ENCODE measurements at regions not wholly inside any gene's neighbourhood (a gene's known extent, or its start where the extent isn't known, plus 50 kb on each side); places are given as distances from the start of the nearest gene placed in this dataset.

GRCh38 chr14:105685003-105685402 is 158.6 kb downstream of the TMEM121 start:
- TF ChIP-seq POLR2A (IDR thresholded peaks at IDR 0.05; ENCODE audit: low read depth, low read length) (no peak), TAF1 (IDR thresholded peaks at IDR 0.05; ENCODE audit: low read depth, low read length) (no peak), PAX5 (IDR thresholded peaks at IDR 0.05; ENCODE audit: insufficient read depth, low read length, severe bottlenecking) (no peak), POLR2AphosphoS5 (IDR thresholded peaks at IDR 0.05; ENCODE audit: low read depth, low read length) (no peak), SPI1 (IDR thresholded peaks at IDR 0.05; ENCODE audit: low read depth, low read length) (no peak), POU2F2 (IDR thresholded peaks at IDR 0.05; ENCODE audit: low read depth, low read length) (no peak)
